ENCODE measurements at regions not wholly inside any gene's neighbourhood (a gene's known extent, or its start where the extent isn't known, plus 50 kb on each side); places are given as distances from the start of the nearest gene placed in this dataset.
"Not testable (repeated sequence)": the region's sequence is repeated elsewhere in the genome, so short reads cannot be mapped to it uniquely, and the experiment has no call there.

- TF ChIP-seq WRNIP1 (IDR thresholded peaks at IDR 0.05; ENCODE audit: borderline replicate concordance, low read depth, low read length), result no peak
Measured at GRCh38 chr6:102759415-102759814, 1365.9 kb downstream of the GRIK2 start (continued).

- H3K9me3 ChIP-seq (replicated peaks; ENCODE audit: control insufficient read depth, insufficient read depth, low read length); H2AFZ ChIP-seq (ENCODE audit: control insufficient read depth, low read depth, low read length); in situ Hi-C loops (cut with MboI); DNase-seq (ENCODE audit: low read depth, low spot score); POLR2A ChIA-PET; intact Hi-C loops (cut with micrococcal nuclease; ENCODE audit: unreplicated experiment); H4K20me1 ChIP-seq (ENCODE audit: control insufficient read depth, insufficient read depth); H3K9ac ChIP-seq (ENCODE audit: control insufficient read depth, insufficient read depth, low read length); H3K36me3 ChIP-seq (ENCODE audit: control insufficient read depth in 2 of 2, insufficient read depth in 2 of 2, low read length in 1 of 2); FAIRE-seq; H3K4me1 ChIP-seq (ENCODE audit: control insufficient read depth, insufficient read depth, low read length); H3K27ac ChIP-seq (ENCODE audit: control insufficient read depth, insufficient read depth); RAD21 ChIA-PET (ENCODE audit: unreplicated experiment); H3K79me2 ChIP-seq (ENCODE audit: control insufficient read depth, insufficient read depth, low read length); SMC1A ChIA-PET (ENCODE audit: uncharacterized antibody, unreplicated experiment); ATAC-seq; H3K4me3 ChIP-seq; H3K27me3 ChIP-seq (replicated peaks in 1 of 2; ENCODE audit: control insufficient read depth in 2 of 2, insufficient read depth in 2 of 2, low read length in 1 of 2); H3K4me2 ChIP-seq (ENCODE audit: control insufficient read depth, insufficient read depth); BruUV-seq (replicated peaks); CTCF ChIA-PET: not testable (repeated sequence)
- WGBS (ENCODE audit: insufficient coverage, insufficient replicate concordance, low lambda C conversion rate, missing lambda C conversion rate), result 61% methylated on average over 19 of the region's 19 CpGs
Measured at GRCh38 chr6:102758536-102758935, 1365.0 kb downstream of the GRIK2 start.

- H3K27me3 ChIP-seq (replicated peaks in 1 of 2; ENCODE audit: control insufficient read depth in 2 of 2, insufficient read depth in 2 of 2, low read length in 1 of 2), result no peaks in the 10 kb centered on the region
- H3K79me2 ChIP-seq (ENCODE audit: control insufficient read depth, insufficient read depth, low read length), result no peaks in the 10 kb centered on the region
- 4% methylated on average over 2 of the region's 2 CpGs for WGBS (ENCODE audit: insufficient coverage, insufficient replicate concordance, low lambda C conversion rate, missing lambda C conversion rate)
- no peaks in the 10 kb centered on the region for H4K20me1 ChIP-seq (ENCODE audit: control insufficient read depth, insufficient read depth)
- ATAC-seq (no peak), DNase-seq (ENCODE audit: low read depth, low spot score) (no peak), FAIRE-seq (no peak)
- CTCF ChIA-PET, result no interaction called here
- no peak overlapping the region for H3K4me3 ChIP-seq
- H3K9ac ChIP-seq (ENCODE audit: control insufficient read depth, insufficient read depth, low read length), result no peak overlapping the region
- H3K4me2 ChIP-seq (ENCODE audit: control insufficient read depth, insufficient read depth), result no peak overlapping the region
- H3K4me1 ChIP-seq (ENCODE audit: control insufficient read depth, insufficient read depth, low read length), result no peaks in the 10 kb centered on the region
- SMC1A ChIA-PET (ENCODE audit: uncharacterized antibody, unreplicated experiment), result no interaction called here
- no peaks in the 10 kb centered on the region for H3K36me3 ChIP-seq (ENCODE audit: control insufficient read depth in 2 of 2, insufficient read depth in 2 of 2, low read length in 1 of 2)
- in situ Hi-C loops (cut with MboI), result no loop called here
- no TSS peak for BruUV-seq (replicated peaks)
- POLR2A ChIA-PET, result no interaction called here
- RAD21 ChIA-PET (ENCODE audit: unreplicated experiment), result no interaction called here
- H3K27ac ChIP-seq (ENCODE audit: control insufficient read depth, insufficient read depth), result no peak overlapping the region
- no peak overlapping the region for H2AFZ ChIP-seq (ENCODE audit: control insufficient read depth, low read depth, low read length)
- intact Hi-C loops (cut with micrococcal nuclease; ENCODE audit: unreplicated experiment), result no loop called here
- H3K9me3 ChIP-seq (replicated peaks; ENCODE audit: control insufficient read depth, insufficient read depth, low read length), result no peaks in the 10 kb centered on the region
- no peak for TF ChIP-seq CBX5 (IDR thresholded peaks at IDR 0.05; ENCODE audit: low read depth)
- no peak for TF ChIP-seq EGR1 (IDR thresholded peaks at IDR 0.05; ENCODE audit: borderline replicate concordance in 1 of 2, low read depth in 2 of 2, low read length in 2 of 2)
- TF ChIP-seq SP1 (IDR thresholded peaks at IDR 0.05; ENCODE audit: low read depth, low read length), result no peak
- TF ChIP-seq ZNF687 (IDR thresholded peaks at IDR 0.05), result no peak
- TF ChIP-seq RB1 (IDR thresholded peaks at IDR 0.05; ENCODE audit: borderline replicate concordance), result no peak
- TF ChIP-seq TARDBP (IDR thresholded peaks at IDR 0.05; ENCODE audit: borderline replicate concordance), result no peak
- TF ChIP-seq CBFB (IDR thresholded peaks at IDR 0.05; ENCODE audit: low read depth), result no peak
- TF ChIP-seq DPF2 (IDR thresholded peaks at IDR 0.05), result no peak
- no peak for TF ChIP-seq ASH2L (IDR thresholded peaks at IDR 0.05; ENCODE audit: borderline replicate concordance, low read depth)
- no peak for TF ChIP-seq SPI1 (IDR thresholded peaks at IDR 0.05; ENCODE audit: borderline replicate concordance, insufficient read depth, low read depth, low read length)
- TF ChIP-seq CBX3 (IDR thresholded peaks at IDR 0.05; ENCODE audit: borderline replicate concordance, low read depth), result no peak
- TF ChIP-seq SUPT20H (IDR thresholded peaks at IDR 0.05; ENCODE audit: borderline replicate concordance, control insufficient read depth, low read depth, low read length), result no peak
Measured at GRCh38 chr6:102749210-102749971, 1355.9 kb downstream of the GRIK2 start.
